ENCODE measurements at regions not wholly inside any gene's neighbourhood (a gene's known extent, or its start where the extent isn't known, plus 50 kb on each side); places are given as distances from the start of the nearest gene placed in this dataset.
"Not testable (repeated sequence)": the region's sequence is repeated elsewhere in the genome, so short reads cannot be mapped to it uniquely, and the experiment has no call there.

DNA sequence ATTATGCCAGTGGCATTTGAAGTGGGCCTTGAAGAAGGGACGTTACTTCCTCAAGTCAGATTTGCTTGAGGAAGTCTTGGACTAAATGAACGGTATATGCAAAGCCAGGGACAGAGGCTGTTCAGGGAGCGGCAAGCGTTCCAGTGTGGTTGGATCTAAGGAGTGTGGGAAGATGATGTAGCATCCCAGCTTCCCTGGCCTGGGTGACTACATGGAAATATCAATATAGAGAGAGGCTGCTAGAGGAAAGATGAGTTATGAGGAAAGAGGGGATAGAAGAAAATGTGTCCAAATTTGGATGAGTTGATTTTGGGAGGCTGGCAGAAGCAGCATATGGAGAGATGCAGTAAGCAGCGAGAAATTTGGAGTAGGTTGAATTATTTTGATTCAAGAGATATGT, 432.5 kb upstream of the TENM3 start:
- Histone ChIP-seq H3K36me3 (ENCODE audit: insufficient read depth, low read length, poor library complexity, severe bottlenecking) (no peaks in the 10 kb centered on the region), H3K27ac (ENCODE audit: low read depth, low read length, poor library complexity, severe bottlenecking) (no peak overlapping the region), H3K4me1 (ENCODE audit: insufficient read depth, low read length, poor library complexity, severe bottlenecking) (no peaks in the 10 kb centered on the region), H3K4me3 (ENCODE audit: low read depth, low read length, poor library complexity, severe bottlenecking) (no peak overlapping the region), H3K9me3 (ENCODE audit: low read depth, low read length, poor library complexity, severe bottlenecking) (no peaks in the 10 kb centered on the region), H3K27me3 (replicated peaks; ENCODE audit: insufficient read depth, low read depth, low read length, poor library complexity) (peaks cover 6% of the 10 kb centered on the region)
- DNase-seq (ENCODE audit: low spot score): no peak
- no peak for TF ChIP-seq EZH2 (IDR thresholded peaks at IDR 0.05; ENCODE audit: borderline replicate concordance, low read depth, low read length, poor library complexity, severe bottlenecking)
- no peak for TF ChIP-seq CTCF (conservative IDR thresholded peaks at IDR 0.05; ENCODE audit: low read depth, low read length)
- CTCF ChIA-PET: no interaction called here
- intact Hi-C loops (cut with micrococcal nuclease; ENCODE audit: unreplicated experiment): no loop called here
- POLR2A ChIA-PET (ENCODE audit: low non-redundant PET): no interaction called here
- BruUV-seq (replicated peaks): no TSS peak

GRCh38 chr4:181811550-181811949, 431.7 kb upstream of the TENM3 start:
- BruUV-seq (replicated peaks); H3K9me3 ChIP-seq (ENCODE audit: low read depth, low read length, poor library complexity, severe bottlenecking); POLR2A ChIA-PET (ENCODE audit: low non-redundant PET); DNase-seq (ENCODE audit: low spot score); H3K4me1 ChIP-seq (ENCODE audit: insufficient read depth, low read length, poor library complexity, severe bottlenecking); CTCF ChIA-PET; H3K4me3 ChIP-seq (ENCODE audit: low read depth, low read length, poor library complexity, severe bottlenecking); H3K36me3 ChIP-seq (ENCODE audit: insufficient read depth, low read length, poor library complexity, severe bottlenecking); H3K27me3 ChIP-seq (replicated peaks; ENCODE audit: insufficient read depth, low read depth, low read length, poor library complexity); H3K27ac ChIP-seq (ENCODE audit: low read depth, low read length, poor library complexity, severe bottlenecking); intact Hi-C loops (cut with micrococcal nuclease; ENCODE audit: unreplicated experiment): not testable (repeated sequence)

DNA sequence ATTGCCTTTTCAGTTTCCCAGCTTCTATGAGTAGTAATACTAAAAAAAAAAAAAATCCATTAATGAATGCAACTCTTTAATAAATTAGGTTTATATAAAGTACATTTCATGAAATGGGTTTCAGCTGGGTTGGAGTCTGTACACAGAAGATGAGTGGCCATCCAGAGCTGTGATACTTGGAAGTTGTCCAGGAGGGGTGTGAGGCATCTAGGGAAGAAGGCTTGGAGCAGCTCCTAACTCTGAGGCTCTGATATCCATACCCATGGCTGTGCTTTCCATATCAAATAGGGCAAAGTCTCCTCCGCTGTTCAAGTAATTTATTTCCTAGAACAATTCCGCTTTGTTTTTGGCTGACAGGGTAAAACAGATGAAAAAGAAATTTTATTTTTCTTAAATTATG, 423.3 kb upstream of the TENM3 start:
- H3K27ac ChIP-seq (ENCODE audit: low read depth, low read length, poor library complexity, severe bottlenecking): no peak overlapping the region
- ChIA-PET POLR2A (ENCODE audit: low non-redundant PET) (no interaction called here), CTCF (no interaction called here)
- no peak for DNase-seq (ENCODE audit: low spot score)
- no peak overlapping the region for H3K4me3 ChIP-seq (ENCODE audit: low read depth, low read length, poor library complexity, severe bottlenecking)
- no TSS peak for BruUV-seq (replicated peaks)
- no peaks in the 10 kb centered on the region for H3K36me3 ChIP-seq (ENCODE audit: insufficient read depth, low read length, poor library complexity, severe bottlenecking)
- no peak for TF ChIP-seq CTCF (conservative IDR thresholded peaks at IDR 0.05; ENCODE audit: low read depth, low read length)
- TF ChIP-seq EZH2 (IDR thresholded peaks at IDR 0.05; ENCODE audit: borderline replicate concordance, low read depth, low read length, poor library complexity, severe bottlenecking): no peak
- H3K4me1 ChIP-seq (ENCODE audit: insufficient read depth, low read length, poor library complexity, severe bottlenecking): no peaks in the 10 kb centered on the region
- H3K27me3 ChIP-seq (replicated peaks; ENCODE audit: insufficient read depth, low read depth, low read length, poor library complexity): peaks cover 24% of the 10 kb centered on the region
- H3K9me3 ChIP-seq (ENCODE audit: low read depth, low read length, poor library complexity, severe bottlenecking): no peaks in the 10 kb centered on the region
- intact Hi-C loops (cut with micrococcal nuclease; ENCODE audit: unreplicated experiment): no loop called here

- intact Hi-C loops (cut with micrococcal nuclease; ENCODE audit: unreplicated experiment): no loop called here
- CTCF ChIA-PET: no interaction called here
- peaks cover 24% of the 10 kb centered on the region for H3K27me3 ChIP-seq (replicated peaks; ENCODE audit: insufficient read depth, low read depth, low read length, poor library complexity)
- TF ChIP-seq EZH2 (IDR thresholded peaks at IDR 0.05; ENCODE audit: borderline replicate concordance, low read depth, low read length, poor library complexity, severe bottlenecking): no peak
- no peak for TF ChIP-seq CTCF (conservative IDR thresholded peaks at IDR 0.05; ENCODE audit: low read depth, low read length)
- no peak for DNase-seq (ENCODE audit: low spot score)
- no peaks in the 10 kb centered on the region for H3K36me3 ChIP-seq (ENCODE audit: insufficient read depth, low read length, poor library complexity, severe bottlenecking)
- H3K27ac ChIP-seq (ENCODE audit: low read depth, low read length, poor library complexity, severe bottlenecking): no peak overlapping the region
- no peak overlapping the region for H3K4me3 ChIP-seq (ENCODE audit: low read depth, low read length, poor library complexity, severe bottlenecking)
- no TSS peak for BruUV-seq (replicated peaks)
- POLR2A ChIA-PET (ENCODE audit: low non-redundant PET): no interaction called here
- no peaks in the 10 kb centered on the region for H3K4me1 ChIP-seq (ENCODE audit: insufficient read depth, low read length, poor library complexity, severe bottlenecking)
- no peaks in the 10 kb centered on the region for H3K9me3 ChIP-seq (ENCODE audit: low read depth, low read length, poor library complexity, severe bottlenecking)
Measured at GRCh38 chr4:181820553-181820952, 422.6 kb upstream of the TENM3 start.
